HG03460 (cell line): ENCODE measurements at regions not wholly inside any gene's neighbourhood (a gene's known extent, or its start where the extent isn't known, plus 50 kb on each side); places are given as distances from the start of the nearest gene placed in this dataset.
A peak's percentile ranks its signal among the peaks of the same experiment; 100 is the strongest.

Experiments
- ATAC-seq: cut with Tn5 transposase; IDR thresholded peaks from one replicate; pipeline ENCODE4 v1.9.1; 2021; ENCODE audit not compliant: unreplicated experiment

GRCh38 chr4:144565527-144566195 is 80.3 kb upstream of the HHIP start:
- ATAC-seq, result no peak

GRCh38 chr4:144572660-144573059 is 73.3 kb upstream of the HHIP start:
- ATAC-seq, result no peak

- peak; percentile 76 for ATAC-seq
Observed at GRCh38 chr4:144574000-144574399, 72.0 kb upstream of the HHIP start.

DNA sequence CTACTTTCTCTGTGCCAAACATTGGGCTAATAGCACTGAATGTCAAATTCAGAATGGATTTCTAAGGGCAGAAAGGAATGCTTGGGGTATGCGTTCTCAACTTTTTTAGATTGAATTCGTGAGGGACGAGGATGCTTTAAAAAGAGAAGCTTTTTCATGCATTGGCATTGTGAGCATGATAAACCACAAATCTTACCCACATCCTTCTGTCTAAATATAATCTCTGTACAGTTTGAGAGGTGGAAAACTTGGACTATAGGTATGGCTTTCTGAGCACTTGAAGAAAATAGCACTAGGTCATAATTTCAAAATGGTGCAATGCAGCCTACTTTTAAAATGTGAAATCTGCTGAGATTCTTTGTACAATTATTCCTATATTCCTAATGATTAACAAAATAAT is 71.4 kb upstream of the HHIP start:
- no peak for ATAC-seq

- peak; percentile 50 for ATAC-seq
Observed at GRCh38 chr4:144575181-144575580, 70.8 kb upstream of the HHIP start.

GRCh38 chr4:144578681-144579080 is 67.3 kb upstream of the HHIP start:
- ATAC-seq, result no peak

DNA sequence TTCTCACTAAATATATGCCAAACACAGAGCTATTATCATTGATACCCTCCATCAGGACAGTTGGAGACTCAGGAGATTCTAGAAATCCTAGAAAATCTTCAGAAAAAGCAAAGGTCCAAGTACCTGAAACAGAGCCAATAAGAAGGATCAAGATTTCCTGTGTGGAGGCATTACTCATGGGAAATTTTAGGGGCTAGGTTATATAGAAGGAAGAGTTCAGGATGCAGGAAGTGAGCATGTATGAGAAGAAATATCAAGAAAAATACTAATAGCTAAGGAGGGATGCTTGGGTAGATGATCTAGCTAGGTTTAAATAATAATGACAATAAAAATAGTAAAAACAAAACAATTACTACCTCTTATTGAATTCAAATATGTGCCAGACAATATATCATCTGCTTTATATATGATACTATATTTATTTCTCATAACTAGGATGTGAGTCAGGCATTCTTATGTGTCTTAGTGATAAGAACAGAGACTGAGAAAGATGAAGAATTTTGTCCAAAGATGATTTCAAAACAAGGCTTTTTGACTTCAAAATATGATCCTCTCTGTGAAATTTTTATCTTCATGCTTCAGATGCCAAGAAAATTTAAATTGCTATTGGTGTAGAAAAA is 66.4 kb upstream of the HHIP start:
- ATAC-seq, result no peak

DNA sequence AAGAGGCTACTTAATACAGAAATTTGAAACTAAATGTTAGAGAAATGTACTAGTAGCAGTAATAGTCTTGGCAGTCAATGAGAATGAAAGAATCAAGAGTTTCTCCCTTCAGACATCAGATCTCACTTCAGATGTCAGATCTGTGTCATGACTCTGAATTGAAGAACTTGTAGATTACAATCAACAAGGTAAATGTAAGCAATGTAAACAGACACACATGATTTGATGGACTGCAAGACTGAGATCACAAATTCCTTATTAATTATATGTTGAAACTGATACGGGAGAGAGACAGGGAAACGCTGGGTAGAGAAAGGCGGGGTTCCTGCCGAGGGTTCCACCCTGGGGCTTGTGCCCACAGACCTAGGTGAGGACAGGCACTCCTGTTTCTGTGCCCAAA is 65.5 kb upstream of the HHIP start:
- ATAC-seq, result no peak

DNA sequence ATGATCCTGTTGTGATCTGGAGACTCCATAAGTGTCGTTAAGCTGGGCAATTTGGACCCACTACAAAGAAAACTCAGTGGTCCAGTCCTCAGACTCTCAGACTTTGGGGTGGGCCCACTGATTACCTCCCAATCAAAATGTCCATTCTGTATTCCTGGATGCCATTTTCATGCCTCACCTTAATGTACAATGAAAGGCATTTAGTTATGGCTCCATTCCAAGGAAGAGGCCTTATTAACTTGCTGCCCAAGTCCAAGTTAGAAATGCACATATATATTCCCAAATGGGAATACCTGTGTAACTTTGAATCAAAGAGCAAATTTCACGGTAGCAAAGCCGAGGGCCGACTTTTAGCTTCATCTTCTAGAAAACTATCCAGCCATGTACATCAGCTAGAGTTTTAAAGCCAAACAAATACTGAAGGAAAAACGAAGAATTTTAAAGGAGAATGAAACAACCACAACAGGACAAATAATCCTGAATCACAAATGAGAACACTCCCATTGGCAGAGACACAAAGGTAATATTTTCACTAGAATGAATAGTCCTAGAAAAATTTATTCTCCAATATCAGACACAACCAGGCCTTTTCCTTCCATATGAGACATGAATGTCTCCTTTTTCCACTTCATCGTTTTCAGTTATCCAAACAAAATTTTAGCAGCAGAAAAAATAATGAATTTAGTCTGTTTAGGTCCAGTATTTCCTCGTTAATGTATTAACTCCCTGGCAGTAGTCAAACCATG is 63.7 kb upstream of the HHIP start:
- ATAC-seq, result no peak

DNA sequence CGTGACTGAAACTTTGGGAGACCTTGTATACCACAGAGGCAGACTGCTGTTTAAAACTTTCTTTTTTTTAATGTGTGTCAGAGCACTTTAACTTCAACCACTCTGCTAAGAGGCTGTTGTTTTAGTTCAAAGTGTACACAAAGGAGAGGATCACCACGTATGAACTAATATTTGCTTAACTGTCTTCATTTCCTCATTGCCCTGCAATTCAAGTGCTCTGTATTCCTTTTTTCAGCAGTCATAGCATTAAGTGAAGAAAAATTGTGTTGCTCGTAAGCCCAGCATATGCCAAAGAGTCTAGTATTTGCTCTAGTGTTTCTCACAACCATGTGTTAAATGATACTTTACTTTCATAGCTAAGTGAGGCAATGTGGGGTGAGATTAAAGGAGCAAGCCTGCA is 63.0 kb upstream of the HHIP start:
- ATAC-seq, result no peak

DNA sequence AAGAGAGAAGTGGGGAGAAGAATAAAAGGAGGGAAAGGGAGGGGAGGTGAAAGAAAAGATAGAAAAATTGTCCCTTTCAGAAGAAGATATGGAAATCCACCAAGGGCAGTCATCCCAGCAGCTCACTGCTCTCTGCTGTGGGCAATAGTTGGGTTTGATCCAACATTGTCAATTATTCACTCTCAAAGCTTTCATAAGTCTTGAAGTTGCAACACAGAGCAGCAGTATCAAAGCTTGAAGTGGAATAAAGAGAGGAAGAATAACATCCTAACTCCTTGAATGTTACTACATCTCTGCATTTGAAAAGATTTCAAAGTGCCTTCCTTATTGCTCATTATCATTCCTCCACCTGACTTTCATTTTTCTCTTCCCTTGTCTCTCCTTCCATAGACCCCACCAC is 62.3 kb upstream of the HHIP start:
- ATAC-seq, result no peak

GRCh38 chr4:144584428-144584827 is 61.5 kb upstream of the HHIP start:
- no peak for ATAC-seq

DNA sequence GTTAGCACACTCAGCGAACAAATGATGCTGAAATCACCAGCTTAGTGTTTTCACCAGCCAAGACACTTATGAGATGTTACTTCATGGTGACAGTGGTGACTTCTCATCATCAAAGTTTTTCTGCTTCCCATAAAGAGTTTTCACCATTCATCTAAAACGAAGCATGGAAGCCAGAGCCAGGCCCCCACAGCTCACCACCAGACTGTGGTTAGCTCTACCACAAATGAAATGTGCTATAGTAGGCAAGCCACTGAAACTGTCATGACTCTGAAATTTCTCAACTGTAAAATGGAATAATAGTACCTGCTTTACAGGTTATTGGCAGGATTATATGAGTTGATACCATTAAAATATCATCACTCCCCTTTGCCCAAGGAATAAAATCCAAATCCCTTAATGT is 56.4 kb upstream of the HHIP start:
- ATAC-seq, result no peak

GRCh38 chr4:144590020-144590419 is 55.9 kb upstream of the HHIP start:
- ATAC-seq, result no peak

DNA sequence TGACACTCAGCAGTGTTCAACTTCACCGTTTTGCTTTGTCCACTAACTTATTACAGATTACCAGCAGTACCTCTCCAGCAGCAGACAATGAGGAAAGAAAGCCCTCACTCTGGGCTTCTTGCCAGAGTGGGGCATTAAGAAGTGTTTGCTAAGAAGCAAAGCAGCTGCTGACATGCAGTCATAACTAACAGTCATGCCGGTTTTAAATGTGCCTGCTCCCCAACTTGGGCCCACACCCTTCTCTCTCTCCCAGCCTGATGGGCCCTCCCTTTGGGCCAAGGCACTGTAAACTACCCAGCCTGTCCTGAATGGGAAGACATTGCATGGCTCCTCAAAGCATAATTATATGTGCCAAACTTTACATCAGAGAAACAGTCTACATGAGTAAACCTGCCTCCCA is 54.6 kb upstream of the HHIP start:
- ATAC-seq, result no peak

DNA sequence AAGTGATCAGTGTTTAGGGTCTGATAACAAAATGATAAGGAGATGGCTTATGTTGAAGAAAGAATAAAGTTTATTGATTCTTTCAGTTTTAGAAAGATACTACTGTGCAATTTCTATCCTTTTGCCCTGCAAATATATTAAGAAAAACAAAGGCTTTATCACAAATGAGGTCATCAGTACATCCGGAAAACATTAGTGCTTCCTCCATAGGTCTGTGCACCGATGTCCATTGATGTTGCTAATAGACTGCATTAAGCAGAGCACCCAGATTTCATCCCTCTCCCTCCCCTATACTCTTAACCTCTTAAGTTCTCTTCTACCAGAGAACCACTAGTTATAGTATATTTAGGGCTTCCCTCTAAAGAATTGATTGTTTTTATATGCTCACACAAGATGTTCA is 53.7 kb upstream of the HHIP start:
- ATAC-seq, result no peak

DNA sequence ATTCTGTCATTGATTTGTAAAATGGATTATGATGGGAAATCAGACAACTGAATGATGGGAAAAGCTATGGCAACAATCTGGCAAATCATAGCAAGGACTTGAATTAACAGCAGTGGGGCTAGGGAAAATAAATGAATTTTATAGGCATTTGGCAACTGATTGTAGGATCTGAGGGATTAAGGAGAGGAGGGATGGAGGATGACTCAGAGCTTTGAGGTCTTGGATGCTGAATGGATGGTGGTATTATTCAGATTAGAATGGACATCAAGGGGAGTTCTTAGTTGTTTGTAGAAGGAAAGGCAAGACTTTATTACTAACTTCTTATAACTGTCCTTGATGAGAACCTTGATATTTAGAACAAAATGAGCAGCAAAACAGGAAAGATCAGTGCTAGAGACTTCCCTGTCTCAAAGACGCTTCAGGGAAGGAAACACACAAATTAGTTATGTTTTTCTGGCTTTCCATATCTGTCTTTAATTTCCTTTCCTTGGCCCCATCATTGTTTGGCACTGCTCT is 51.4 kb upstream of the HHIP start:
- ATAC-seq, result no peak

GRCh38 chr4:144595681-144596080 is 50.3 kb upstream of the HHIP start:
- ATAC-seq, result no peak
